Activated CD4-positive, alpha-beta T cell treated with anti-CD3 and anti-CD28 coated beads, Interleukin-2, amount 50 U/mL, for 48 hours (primary cell): ENCODE measurements at regions not wholly inside any gene's neighbourhood (a gene's known extent, or its start where the extent isn't known, plus 50 kb on each side); places are given as distances from the start of the nearest gene placed in this dataset.
"Not testable (repeated sequence)": the region's sequence is repeated elsewhere in the genome, so short reads cannot be mapped to it uniquely, and the experiment has no call there.

Source experiments
- DNase-seq, 2 experiments: peaks; one replicate each; pipeline ENCODE4 v3.0.0-alpha.2; 2020

GRCh38 chr17:71765437-71765836 is 355.4 kb upstream of the SOX9 start:
- DNase-seq, result no peak

GRCh38 chr17:71769850-71770249 is 351.0 kb upstream of the SOX9 start:
- no peak for DNase-seq

GRCh38 chr17:71777048-71777640 is 343.7 kb upstream of the SOX9 start:
- DNase-seq, result no peak

GRCh38 chr17:71779482-71779881 is 341.3 kb upstream of the SOX9 start:
- DNase-seq, result no peak

GRCh38 chr17:71780596-71780995 is 340.2 kb upstream of the SOX9 start:
- no peak for DNase-seq

- not testable (repeated sequence) for DNase-seq
Observed at GRCh38 chr17:71782021-71782420, 338.8 kb upstream of the SOX9 start.

- DNase-seq, result no peak
Observed at GRCh38 chr17:71790791-71791190, 330.0 kb upstream of the SOX9 start.

GRCh38 chr17:71791311-71791710 is 329.5 kb upstream of the SOX9 start:
- DNase-seq, result no peak

- no peak for DNase-seq
Observed at GRCh38 chr17:71792966-71793365, 327.9 kb upstream of the SOX9 start.

GRCh38 chr17:71793518-71793917 is 327.3 kb upstream of the SOX9 start:
- no peak for DNase-seq

- no peak for DNase-seq
Observed at GRCh38 chr17:71798701-71799100, 322.1 kb upstream of the SOX9 start.

GRCh38 chr17:71799657-71800056 is 321.2 kb upstream of the SOX9 start:
- DNase-seq, result no peak

- DNase-seq, result no peak
Observed at GRCh38 chr17:71801301-71801700, 319.5 kb upstream of the SOX9 start.

- no peak for DNase-seq
Observed at GRCh38 chr17:71802663-71803062, 318.2 kb upstream of the SOX9 start.

- no peak for DNase-seq
Observed at GRCh38 chr17:71803656-71804284, 317.1 kb upstream of the SOX9 start.

- DNase-seq, result no peak
Observed at GRCh38 chr17:71809537-71809936, 311.3 kb upstream of the SOX9 start.

GRCh38 chr17:71813861-71814260 is 307.0 kb upstream of the SOX9 start:
- DNase-seq, result not testable (repeated sequence)

GRCh38 chr17:71821511-71821910 is 299.3 kb upstream of the SOX9 start:
- DNase-seq, result no peak

- DNase-seq, result no peak
Observed at GRCh38 chr17:71824671-71825070, 296.1 kb upstream of the SOX9 start.

- DNase-seq, result no peak
Observed at GRCh38 chr17:71825687-71826086, 295.1 kb upstream of the SOX9 start.

- no peak for DNase-seq
Observed at GRCh38 chr17:71828182-71828596, 292.6 kb upstream of the SOX9 start.

GRCh38 chr17:71830866-71831265 is 290.0 kb upstream of the SOX9 start:
- DNase-seq, result no peak

GRCh38 chr17:71842986-71843385 is 277.8 kb upstream of the SOX9 start:
- no peak for DNase-seq

- DNase-seq, result no peak
Observed at GRCh38 chr17:71845337-71845736, 275.5 kb upstream of the SOX9 start.

GRCh38 chr17:71846561-71847110 is 274.2 kb upstream of the SOX9 start:
- no peak for DNase-seq
